ENCODE measurements at regions not wholly inside any gene's neighbourhood (a gene's known extent, or its start where the extent isn't known, plus 50 kb on each side); places are given as distances from the start of the nearest gene placed in this dataset.

DNA sequence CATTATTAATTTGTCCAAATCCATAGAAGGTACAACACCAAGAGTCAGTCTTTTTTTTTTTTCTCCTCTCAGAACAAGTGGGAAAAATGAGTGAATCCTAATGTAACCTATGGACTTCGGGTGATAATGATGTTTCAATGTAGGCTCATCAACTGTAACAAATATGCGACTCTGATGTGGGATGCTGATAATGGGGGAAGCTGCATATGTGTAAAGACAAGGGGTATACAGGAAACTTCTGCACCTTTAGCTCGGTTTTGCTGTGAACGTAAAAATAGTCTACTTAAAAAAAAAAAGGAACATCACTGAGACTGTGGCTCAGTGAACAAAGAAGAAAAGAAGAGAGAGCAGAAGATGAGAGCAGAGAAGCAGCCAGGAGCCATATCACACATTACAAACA lies 78.3 kb upstream of the ARHGAP32 start (continued):
- TF ChIP-seq, protein P1, sequence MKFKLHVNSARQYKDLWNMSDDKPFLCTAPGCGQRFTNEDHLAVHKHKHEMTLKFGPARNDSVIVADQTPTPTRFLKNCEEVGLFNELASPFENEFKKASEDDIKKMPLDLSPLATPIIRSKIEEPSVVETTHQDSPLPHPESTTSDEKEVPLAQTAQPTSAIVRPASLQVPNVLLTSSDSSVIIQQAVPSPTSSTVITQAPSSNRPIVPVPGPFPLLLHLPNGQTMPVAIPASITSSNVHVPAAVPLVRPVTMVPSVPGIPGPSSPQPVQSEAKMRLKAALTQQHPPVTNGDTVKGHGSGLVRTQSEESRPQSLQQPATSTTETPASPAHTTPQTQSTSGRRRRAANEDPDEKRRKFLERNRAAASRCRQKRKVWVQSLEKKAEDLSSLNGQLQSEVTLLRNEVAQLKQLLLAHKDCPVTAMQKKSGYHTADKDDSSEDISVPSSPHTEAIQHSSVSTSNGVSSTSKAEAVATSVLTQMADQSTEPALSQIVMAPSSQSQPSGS (IDR thresholded peaks at IDR 0.05; ENCODE audit: low read length), result no peak
- TF ChIP-seq JUN (IDR thresholded peaks at IDR 0.05; ENCODE audit: low read depth, low read length) (no peak), KDM5A (IDR thresholded peaks at IDR 0.05; ENCODE audit: low read length) (no peak), ASH2L (IDR thresholded peaks at IDR 0.05; ENCODE audit: low read length) (no peak), GTF2F1 (IDR thresholded peaks at IDR 0.05; ENCODE audit: borderline replicate concordance, low read depth, low read length) (no peak), JUND (IDR thresholded peaks at IDR 0.05; ENCODE audit: low read length) (no peak)
- TF ChIP-seq, protein P2, sequence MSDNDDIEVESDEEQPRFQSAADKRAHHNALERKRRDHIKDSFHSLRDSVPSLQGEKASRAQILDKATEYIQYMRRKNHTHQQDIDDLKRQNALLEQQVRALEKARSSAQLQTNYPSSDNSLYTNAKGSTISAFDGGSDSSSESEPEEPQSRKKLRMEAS (IDR thresholded peaks at IDR 0.05), result no peak

Data from H1 (cell line).